GM23248 (cell line): ENCODE measurements at regions not wholly inside any gene's neighbourhood (a gene's known extent, or its start where the extent isn't known, plus 50 kb on each side); places are given as distances from the start of the nearest gene placed in this dataset.

Experiments
- EZH2 ChIP-seq: fragments of 200-600 bp; sonication (generic); IDR thresholded peaks from 2 replicates; pipeline ENCODE4 v1.6.1; 2018; ENCODE audit warnings: antibody characterized with exemption, mild to moderate bottlenecking; ENCODE audit not compliant: insufficient read depth, poor library complexity, severe bottlenecking
- EZH2phosphoT487 ChIP-seq: fragments of 200-600 bp; sonication (generic); IDR thresholded peaks from 2 replicates; pipeline ENCODE4 v1.6.1; 2018; ENCODE audit warnings: antibody characterized with exemption, moderate library complexity, mild to moderate bottlenecking, low read depth; ENCODE audit not compliant: insufficient read depth

DNA sequence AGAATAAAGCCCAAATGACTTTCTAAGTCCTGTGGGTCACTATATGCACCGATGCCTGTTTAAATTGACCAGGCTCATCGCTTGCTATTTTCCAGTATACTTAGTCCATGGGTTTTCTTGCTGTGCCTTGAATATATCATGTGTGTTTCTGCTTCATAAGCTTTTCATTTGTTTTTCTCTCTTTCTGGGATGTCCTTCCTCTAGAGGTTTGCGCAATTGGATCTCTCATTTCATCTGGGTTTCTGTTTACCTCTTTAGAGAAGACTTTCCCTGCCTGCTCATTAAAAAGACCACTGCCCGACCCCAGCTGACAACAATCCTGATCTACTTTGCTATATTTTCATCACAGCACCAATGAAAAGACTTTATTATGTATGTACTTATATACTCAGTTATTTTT lies 150.9 kb upstream of the CYRIA start:
- TF ChIP-seq EZH2phosphoT487, result no peak
- TF ChIP-seq EZH2, result no peak
